ENCODE measurements at regions not wholly inside any gene's neighbourhood (a gene's known extent, or its start where the extent isn't known, plus 50 kb on each side); places are given as distances from the start of the nearest gene placed in this dataset.

DNA sequence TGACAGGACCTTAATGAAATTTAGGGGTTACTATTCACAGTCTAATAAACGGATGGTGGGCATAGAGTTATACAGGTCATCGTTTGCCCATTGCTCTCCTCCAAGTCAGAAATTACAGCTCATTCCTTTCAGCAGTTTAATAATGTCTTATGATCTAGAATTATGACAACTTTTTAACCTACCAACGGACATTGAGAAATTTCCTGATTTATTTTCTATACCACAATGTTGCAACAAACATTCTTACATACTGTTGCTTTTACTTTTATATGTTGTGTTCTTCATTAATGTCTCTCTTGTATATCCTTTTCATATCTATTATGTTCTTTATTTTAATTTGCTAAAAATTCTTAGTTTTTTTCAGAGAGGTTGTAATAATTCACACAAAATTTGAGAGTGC lies 152.8 kb upstream of the PRLR start:
- Mint-ChIP-seq H3K4me3 (ENCODE audit: low read depth) (no peak overlapping the region), H3K9me3 (ENCODE audit: low read depth) (no peaks in the 10 kb centered on the region), H3K27me3 (peaks cover 4% of the 10 kb centered on the region), H3K4me1 (ENCODE audit: low read depth) (no peaks in the 10 kb centered on the region), H3K27ac (no peak overlapping the region), H3K36me3 (ENCODE audit: insufficient read depth) (no peaks in the 10 kb centered on the region)
- DNase-seq (ENCODE audit: low spot score, unreplicated experiment), result no peak
- TF ChIP-seq, protein P1, sequence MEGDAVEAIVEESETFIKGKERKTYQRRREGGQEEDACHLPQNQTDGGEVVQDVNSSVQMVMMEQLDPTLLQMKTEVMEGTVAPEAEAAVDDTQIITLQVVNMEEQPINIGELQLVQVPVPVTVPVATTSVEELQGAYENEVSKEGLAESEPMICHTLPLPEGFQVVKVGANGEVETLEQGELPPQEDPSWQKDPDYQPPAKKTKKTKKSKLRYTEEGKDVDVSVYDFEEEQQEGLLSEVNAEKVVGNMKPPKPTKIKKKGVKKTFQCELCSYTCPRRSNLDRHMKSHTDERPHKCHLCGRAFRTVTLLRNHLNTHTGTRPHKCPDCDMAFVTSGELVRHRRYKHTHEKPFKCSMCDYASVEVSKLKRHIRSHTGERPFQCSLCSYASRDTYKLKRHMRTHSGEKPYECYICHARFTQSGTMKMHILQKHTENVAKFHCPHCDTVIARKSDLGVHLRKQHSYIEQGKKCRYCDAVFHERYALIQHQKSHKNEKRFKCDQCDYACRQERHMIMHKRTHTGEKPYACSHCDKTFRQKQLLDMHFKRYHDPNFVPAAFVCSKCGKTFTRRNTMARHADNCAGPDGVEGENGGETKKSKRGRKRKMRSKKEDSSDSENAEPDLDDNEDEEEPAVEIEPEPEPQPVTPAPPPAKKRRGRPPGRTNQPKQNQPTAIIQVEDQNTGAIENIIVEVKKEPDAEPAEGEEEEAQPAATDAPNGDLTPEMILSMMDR (IDR thresholded peaks at IDR 0.05; ENCODE audit: unreplicated experiment), result no peak

DNA sequence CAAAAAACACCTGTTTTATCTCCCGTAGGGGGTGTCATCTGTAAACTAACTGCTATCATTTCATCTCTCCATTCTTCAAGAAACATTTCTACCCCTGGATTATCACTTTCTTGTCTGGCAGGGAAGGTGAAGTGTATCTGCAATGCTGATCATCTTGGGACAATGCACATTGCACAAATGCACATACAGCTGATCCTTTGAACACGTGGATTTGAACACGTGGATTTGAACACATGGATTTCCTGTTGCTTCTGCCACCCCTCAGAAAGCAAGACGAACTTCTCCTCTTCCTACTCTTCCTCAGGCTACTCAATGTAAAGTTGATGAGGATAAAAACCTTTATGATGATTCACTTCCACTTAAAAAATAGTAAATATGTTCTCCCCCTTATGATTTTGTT lies 147.4 kb upstream of the PRLR start:
- Mint-ChIP-seq H3K4me1 (ENCODE audit: low read depth) (peaks cover 17% of the 10 kb centered on the region), H3K27ac (no peak overlapping the region), H3K27me3 (no peaks in the 10 kb centered on the region), H3K9me3 (ENCODE audit: low read depth) (no peaks in the 10 kb centered on the region), H3K36me3 (ENCODE audit: insufficient read depth) (no peaks in the 10 kb centered on the region), H3K4me3 (ENCODE audit: low read depth) (no peak overlapping the region)
- DNase-seq (ENCODE audit: low spot score, unreplicated experiment), result no peak
- TF ChIP-seq, protein P1 (IDR thresholded peaks at IDR 0.05; ENCODE audit: unreplicated experiment), result no peak

DNA sequence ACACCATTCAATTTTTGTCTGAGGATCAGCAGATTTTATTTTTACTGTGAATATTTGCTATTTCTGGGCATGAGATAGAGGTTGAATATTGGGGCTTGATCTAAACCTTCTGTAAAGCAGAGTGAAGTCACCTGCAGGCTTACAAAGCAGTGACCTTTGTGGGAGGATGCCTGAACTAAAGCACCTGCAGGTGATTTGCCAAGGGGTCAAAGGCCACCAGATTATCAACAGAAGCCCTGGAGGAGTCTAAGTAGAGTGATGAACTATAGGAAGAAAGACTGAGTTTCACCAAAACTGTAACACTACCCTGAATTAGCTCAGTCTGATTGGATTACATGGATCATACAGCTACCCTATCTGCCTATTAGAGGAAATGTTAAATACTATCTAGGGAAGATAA lies 144.3 kb upstream of the PRLR start:
- Mint-ChIP-seq H3K27ac (no peak overlapping the region), H3K4me3 (ENCODE audit: low read depth) (no peak overlapping the region), H3K36me3 (ENCODE audit: insufficient read depth) (no peaks in the 10 kb centered on the region), H3K27me3 (no peaks in the 10 kb centered on the region), H3K9me3 (ENCODE audit: low read depth) (no peaks in the 10 kb centered on the region), H3K4me1 (ENCODE audit: low read depth) (peaks cover 17% of the 10 kb centered on the region)
- DNase-seq (ENCODE audit: low spot score, unreplicated experiment), result no peak
- TF ChIP-seq, protein P1 (IDR thresholded peaks at IDR 0.05; ENCODE audit: unreplicated experiment), result no peak

DNA sequence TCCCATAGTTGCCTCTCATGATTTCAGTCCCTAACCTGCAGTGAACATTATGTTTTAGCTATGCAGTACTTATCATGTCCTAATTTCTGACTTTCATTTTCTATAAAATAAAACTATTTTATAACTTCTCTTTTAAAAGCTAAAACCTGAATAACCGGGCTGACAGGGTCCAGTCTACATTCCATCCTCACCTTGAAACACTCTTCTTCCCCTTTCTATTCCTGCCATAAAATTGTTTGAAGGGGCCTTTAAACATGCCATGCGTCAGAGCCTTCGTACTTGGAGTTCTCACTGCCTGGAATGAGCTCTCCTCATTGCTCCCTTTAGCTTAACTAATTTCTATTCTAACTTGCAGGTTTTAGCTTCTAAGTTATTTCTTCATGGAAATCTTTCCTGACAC lies 143.0 kb upstream of the PRLR start:
- DNase-seq (ENCODE audit: low spot score, unreplicated experiment), result no peak
- Mint-ChIP-seq H3K4me3 (ENCODE audit: low read depth) (no peak overlapping the region), H3K27ac (no peak overlapping the region), H3K4me1 (ENCODE audit: low read depth) (peaks cover 17% of the 10 kb centered on the region), H3K36me3 (ENCODE audit: insufficient read depth) (no peaks in the 10 kb centered on the region), H3K27me3 (no peaks in the 10 kb centered on the region), H3K9me3 (ENCODE audit: low read depth) (no peaks in the 10 kb centered on the region)
- TF ChIP-seq, protein P1 (IDR thresholded peaks at IDR 0.05; ENCODE audit: unreplicated experiment), result no peak

DNA sequence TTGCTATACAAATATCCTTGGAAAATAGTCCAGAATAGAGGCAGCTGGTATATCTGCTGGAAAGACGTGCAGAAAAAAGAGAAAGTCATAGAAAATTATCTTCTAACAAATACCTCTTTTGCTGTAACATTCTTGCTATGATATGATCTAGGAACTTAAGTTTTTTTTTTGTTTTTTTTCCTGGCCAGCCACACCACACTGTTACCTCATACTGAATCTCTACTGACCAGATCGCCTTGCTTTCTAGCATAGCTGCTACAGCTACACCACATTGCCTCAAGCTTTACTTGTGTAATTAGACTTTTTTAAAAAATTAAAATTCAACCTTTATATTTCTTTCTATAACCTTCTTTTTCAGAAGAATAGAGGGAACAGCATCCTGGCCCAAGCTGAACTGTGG lies 142.2 kb upstream of the PRLR start:
- no peak overlapping the region for H3K27ac Mint-ChIP-seq
- H3K36me3 Mint-ChIP-seq (ENCODE audit: insufficient read depth), result no peaks in the 10 kb centered on the region
- TF ChIP-seq, protein P1 (IDR thresholded peaks at IDR 0.05; ENCODE audit: unreplicated experiment), result no peak
- no peak for DNase-seq (ENCODE audit: low spot score, unreplicated experiment)
- no peaks in the 10 kb centered on the region for H3K27me3 Mint-ChIP-seq
- H3K9me3 Mint-ChIP-seq (ENCODE audit: low read depth), result no peaks in the 10 kb centered on the region
- no peak overlapping the region for H3K4me3 Mint-ChIP-seq (ENCODE audit: low read depth)
- peaks cover 13% of the 10 kb centered on the region for H3K4me1 Mint-ChIP-seq (ENCODE audit: low read depth)
